Keratinocyte (primary cell): ENCODE measurements at regions not wholly inside any gene's neighbourhood (a gene's known extent, or its start where the extent isn't known, plus 50 kb on each side); places are given as distances from the start of the nearest gene placed in this dataset.

Experiments
- EZH2 ChIP-seq: IDR thresholded peaks from one replicate; pipeline ENCODE4 v1.6.1; 2012; ENCODE audit warnings: inconsistent platforms, mild to moderate bottlenecking, low read length, moderate library complexity
- TF ChIP-seq, protein P1 (sequence below), 3 experiments: IDR thresholded peaks in 1 of 3; conservative IDR thresholded peaks in 1 of 3; optimal IDR thresholded peaks in 1 of 3; 2 replicates in 2 of 3; 3 replicates in 1 of 3; pipeline versions ENCODE3 to v1.5.1; 2011; ENCODE audit warnings: low read length in 3 of 3, mild to moderate bottlenecking in 3 of 3, moderate library complexity in 2 of 3, control low read depth in 1 of 3, inconsistent platforms in 1 of 3; ENCODE audit not compliant: insufficient read depth in 2 of 3; ENCODE audit errors: extremely low read depth in 1 of 3

GRCh38 chr21:35406635-35407034 is 357.5 kb upstream of the RUNX1 start:
- TF ChIP-seq, protein P1, sequence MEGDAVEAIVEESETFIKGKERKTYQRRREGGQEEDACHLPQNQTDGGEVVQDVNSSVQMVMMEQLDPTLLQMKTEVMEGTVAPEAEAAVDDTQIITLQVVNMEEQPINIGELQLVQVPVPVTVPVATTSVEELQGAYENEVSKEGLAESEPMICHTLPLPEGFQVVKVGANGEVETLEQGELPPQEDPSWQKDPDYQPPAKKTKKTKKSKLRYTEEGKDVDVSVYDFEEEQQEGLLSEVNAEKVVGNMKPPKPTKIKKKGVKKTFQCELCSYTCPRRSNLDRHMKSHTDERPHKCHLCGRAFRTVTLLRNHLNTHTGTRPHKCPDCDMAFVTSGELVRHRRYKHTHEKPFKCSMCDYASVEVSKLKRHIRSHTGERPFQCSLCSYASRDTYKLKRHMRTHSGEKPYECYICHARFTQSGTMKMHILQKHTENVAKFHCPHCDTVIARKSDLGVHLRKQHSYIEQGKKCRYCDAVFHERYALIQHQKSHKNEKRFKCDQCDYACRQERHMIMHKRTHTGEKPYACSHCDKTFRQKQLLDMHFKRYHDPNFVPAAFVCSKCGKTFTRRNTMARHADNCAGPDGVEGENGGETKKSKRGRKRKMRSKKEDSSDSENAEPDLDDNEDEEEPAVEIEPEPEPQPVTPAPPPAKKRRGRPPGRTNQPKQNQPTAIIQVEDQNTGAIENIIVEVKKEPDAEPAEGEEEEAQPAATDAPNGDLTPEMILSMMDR (optimal IDR thresholded peaks at IDR 0.05 in 1 of 3, IDR thresholded peaks at IDR 0.05 in 1 of 3, conservative IDR thresholded peaks at IDR 0.05 in 1 of 3; ENCODE audit: extremely low read depth in 1 of 3, insufficient read depth in 2 of 3, low read length in 3 of 3), result no peak
- TF ChIP-seq EZH2, result no peak
